Erythroblast (primary cell): ENCODE measurements at regions not wholly inside any gene's neighbourhood (a gene's known extent, or its start where the extent isn't known, plus 50 kb on each side); places are given as distances from the start of the nearest gene placed in this dataset.

Experiments
- DNase-seq, 2 experiments: peaks; one replicate each; lab custom pipeline; 2025; lab: John Stamatoyannopoulos, UW
- GATA1 ChIP-seq: IDR thresholded peaks from 2 replicates; pipeline ENCODE4 v1.6.1; 2011; ENCODE audit warnings: low read depth, mild to moderate bottlenecking, control low read depth, low read length, moderate library complexity
- POLR2A ChIP-seq: IDR thresholded peaks from 2 replicates; pipeline ENCODE4 v1.6.1; 2011; ENCODE audit warnings: mild to moderate bottlenecking, low read length

DNA sequence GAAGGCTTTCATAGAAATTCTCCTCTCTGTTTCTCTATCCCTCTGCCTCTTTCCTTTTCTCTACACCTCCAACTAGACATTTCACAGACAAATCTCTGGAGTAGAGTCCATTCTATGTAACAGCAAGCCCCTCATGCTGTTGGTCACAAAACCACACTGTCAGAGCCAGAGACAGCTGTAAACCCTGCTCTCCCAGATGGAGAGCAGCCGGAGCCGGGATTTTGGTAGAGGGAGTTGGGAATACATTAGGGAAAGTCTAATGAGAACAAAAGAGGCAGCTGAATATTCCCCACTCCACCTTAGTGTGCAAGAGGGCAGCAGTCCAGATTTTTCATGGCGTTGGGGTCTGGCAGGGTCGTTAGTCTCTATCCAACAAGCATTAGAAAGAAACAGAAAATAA, 68.3 kb upstream of the EDN1 start:
- DNase-seq: no peak
- TF ChIP-seq GATA1: no peak
- no peak for TF ChIP-seq POLR2A

DNA sequence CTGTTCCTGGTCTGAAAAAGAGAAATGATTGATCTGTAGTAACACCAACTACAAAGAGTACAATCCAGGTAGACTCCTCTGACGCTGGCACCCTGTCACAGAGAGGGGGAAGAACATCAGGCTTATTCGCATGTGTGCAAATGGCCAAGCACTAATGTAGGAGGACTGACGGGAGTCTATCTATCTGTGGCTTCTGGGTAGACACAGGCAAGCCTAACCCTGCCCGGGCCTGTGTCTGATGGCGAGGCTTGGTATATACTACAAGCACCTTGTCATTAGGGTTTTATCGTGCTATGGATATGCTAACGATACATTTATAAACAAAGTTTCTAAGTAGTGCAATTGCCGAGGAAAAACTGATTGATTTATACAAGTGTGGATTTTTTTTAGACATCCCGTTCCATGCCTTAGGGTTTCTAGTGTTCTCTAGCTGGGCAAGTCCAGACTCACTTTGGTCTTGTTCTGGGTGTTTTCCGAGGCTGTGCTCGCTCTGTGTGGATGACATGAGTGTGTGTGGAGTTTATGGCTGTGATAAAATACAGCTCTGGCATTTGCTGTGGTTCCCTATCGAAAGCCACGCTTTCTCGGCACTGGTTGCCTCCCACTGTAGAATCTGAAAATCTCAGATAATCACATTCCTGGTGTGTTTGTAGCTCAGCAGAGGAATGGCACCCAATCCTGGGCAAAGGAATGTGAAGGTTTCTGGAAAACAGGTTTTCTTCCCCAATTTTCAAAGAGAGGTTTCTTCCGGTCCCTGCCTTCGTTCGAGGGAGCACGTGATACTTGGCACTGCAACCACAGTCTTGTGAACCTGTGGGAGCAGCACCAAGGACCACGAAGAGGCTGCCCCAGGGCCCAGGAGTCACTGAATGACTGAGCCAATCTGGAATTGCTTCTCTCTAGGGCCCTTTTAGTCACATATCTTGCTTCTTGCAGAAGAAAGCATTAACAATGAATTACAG, 67.5 kb upstream of the EDN1 start:
- no peak for DNase-seq
- TF ChIP-seq GATA1 (no peak), POLR2A (no peak)

DNA sequence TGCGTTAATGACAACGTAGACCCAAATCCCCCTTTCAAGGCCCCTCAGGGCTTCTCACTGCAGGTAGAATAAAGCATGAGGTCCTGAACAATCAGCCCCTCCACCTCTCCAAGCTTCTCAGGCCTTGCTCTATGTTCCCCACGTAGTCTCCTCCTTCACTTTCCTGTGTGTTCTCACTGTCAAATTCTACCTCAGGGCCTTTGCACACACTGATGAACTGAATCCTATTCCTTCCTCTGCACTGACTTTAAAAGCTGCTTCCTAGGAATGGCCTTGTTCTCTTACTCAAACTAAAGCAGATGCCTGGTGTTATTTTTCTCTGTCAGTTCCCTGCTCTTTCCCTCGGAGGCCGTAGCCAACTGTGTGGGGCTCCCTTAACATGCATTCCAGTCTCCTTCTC, 66.8 kb upstream of the EDN1 start:
- no peak for TF ChIP-seq POLR2A
- TF ChIP-seq GATA1: no peak
- DNase-seq: no peak

DNA sequence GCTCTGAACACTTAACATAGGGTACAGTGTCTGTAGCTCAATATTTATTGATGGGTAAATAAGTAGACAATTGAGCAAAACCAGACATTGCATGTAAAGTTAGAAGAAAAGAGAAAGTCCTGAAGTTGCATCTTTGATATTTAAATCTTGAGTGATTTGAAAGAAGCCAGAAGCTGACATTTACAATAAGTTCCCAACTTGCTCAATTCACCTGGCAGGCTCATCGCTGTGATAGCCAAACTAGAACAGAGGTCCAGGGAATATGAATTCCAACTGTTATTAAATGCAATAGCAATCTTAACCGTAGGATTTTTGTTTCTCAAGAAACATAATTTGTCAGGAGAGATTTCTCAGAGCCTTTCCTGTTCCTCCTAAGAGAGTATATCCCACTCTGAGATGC, 65.9 kb upstream of the EDN1 start:
- TF ChIP-seq GATA1 (no peak), POLR2A (no peak)
- no peak for DNase-seq

DNA sequence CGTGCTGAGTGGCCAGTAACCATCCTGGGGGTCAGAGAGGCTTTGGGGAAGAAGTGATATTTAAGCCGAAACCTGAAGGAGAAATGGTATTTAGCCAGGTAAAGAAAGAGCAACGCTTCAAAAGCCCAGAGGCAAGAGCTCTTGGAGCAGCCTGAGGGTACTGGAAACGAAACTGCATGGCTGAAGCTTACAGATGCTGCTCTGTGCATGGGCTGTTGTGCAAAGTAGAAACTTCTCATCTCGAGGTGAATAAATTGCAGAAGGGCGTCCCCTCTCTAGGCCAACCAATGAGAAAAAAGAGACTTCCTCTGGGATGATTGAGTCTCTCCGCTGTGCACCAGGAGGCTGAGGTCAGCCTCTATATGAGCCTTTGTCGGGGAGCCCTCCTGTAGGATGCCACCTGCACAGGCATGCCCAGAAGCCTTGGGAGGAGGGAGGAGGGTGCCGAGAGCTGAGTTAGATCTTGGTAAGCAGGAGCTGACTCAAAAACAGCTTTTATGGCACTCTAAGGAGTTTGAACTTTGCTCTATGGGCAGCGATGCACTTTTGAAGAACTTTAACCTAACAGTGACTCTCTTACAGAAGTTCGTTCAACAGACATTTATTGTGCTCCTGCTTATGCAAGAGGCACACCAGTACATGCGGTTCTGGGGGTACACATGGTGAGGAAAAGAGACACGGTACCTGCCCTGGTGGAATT, 61.6 kb upstream of the EDN1 start:
- DNase-seq: no peak

DNA sequence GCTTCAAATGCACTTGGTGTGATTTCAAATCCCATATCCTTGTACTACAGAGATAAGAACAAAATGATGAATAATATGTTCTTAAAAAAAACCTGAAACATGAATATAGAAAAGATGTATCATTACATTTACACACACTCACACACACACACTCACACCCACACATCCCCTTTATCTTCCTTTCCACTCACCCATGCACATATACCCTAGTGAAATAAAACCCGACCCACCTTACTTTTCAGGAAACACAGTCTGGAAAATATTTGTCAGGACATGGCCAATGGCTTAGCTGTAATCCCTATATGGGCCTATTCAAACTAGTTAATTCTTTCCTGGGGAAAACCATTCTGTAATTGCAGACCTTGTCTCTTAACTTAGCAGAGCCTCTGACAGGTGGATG, 60.8 kb upstream of the EDN1 start:
- no peak for DNase-seq
- TF ChIP-seq POLR2A: no peak
- TF ChIP-seq GATA1: no peak

More for the DNA sequence above, 61.6 kb upstream of the EDN1 start:
- TF ChIP-seq GATA1 (no peak), POLR2A (no peak)

DNA sequence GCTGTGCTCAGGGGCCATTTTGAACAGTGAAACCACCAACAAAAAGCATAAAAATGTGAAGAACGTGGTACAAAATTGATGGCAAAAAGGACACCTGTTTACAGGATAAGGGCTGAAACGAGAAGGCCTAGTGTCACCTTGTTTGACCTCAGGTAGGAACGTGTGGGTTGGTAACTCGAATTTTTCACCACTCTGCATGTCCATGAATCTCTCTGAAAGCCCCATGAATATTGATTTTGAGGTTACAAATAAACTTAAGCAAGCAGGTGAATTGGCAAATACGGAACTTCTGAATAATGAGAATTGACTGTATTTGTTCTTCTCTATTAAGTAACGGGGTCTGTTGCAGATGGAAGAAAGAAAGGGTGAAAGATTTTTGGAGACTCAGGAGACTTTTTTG, 59.6 kb upstream of the EDN1 start:
- TF ChIP-seq GATA1 (no peak), POLR2A (no peak)
- DNase-seq: no peak

DNA sequence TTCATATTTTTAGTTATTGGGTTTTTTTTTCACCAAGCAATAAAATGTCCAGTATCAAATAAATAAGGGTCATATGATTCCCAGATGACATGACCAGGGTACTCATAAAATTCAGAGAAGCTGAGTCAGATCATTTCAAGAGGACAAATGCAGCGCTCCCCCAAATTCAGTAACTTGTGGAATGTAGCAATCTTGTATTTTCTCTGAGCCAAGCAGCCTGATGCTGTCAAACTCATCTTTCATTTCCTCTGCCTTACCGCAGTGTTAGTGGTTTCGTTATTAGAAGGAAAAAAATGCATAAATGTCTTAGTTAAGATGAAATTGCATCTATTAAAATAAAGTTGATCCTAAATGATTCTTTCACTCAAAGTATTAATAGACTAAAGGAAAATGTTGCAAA, 57.8 kb upstream of the EDN1 start:
- DNase-seq: no peak
- no peak for TF ChIP-seq POLR2A
- TF ChIP-seq GATA1: no peak

DNA sequence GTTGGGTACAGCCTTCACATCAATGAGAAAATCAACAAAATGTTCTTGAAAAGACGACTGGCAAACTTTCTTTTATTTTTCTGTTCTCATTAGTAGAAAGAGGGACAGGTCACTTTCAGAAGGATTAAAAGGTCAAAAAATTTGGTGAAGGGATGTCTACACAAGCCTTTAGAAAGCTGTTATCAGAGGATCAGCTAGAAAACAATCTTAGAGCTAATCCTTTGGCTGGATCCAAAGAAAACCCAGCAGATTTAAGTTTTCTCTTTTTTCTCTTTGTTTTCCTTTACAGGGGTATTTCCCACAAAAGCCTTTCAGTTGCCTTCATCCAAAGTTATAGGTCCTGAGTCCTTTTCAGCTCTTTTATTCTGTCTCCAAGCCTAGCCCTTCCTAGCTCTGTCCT, 57.3 kb upstream of the EDN1 start:
- no peak for TF ChIP-seq GATA1
- no peak for TF ChIP-seq POLR2A
- DNase-seq: no peak

DNA sequence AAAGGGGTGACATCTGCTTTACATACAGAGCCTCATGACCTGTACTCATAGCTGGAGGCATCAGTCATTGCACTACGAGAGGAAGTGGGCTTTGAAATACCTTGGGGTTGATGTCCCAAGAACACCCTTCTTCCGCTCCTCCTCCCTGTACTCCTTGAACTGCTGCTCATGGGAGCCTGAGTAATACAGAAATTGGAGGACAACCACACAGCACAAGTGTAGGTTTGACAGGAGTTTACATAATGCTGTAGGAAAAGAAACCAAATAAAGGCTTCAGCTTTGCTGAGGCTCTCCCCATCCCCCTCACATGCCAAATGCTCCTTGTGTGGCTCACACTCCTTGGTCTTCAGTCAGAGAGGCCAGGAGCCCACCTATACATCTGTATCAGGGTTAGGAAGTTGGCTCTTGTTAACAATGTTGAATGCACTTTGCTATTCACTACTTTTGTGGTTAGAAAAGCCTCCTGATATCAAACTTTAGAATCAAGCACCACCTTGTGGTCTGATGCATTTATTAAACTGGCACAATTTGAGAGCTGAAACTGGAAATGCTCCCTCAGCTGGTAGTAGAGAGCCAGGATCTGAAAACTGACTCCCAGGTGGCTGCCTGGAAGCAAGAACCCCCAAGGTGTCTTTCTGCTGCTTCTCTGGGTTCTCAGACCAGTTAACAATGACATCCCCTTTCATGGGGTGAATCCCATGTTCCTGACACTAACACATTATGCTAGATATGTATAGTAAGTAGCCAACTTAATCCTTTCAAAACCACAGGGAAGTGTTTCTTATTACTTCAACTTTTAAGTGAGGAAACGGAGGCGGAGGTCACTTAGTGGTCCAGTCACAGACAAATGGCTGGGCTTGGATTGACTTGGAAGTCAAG, 56.2 kb upstream of the EDN1 start:
- TF ChIP-seq GATA1: no peak
- TF ChIP-seq POLR2A: no peak
- peak; percentile 54 to 59 for DNase-seq

DNA sequence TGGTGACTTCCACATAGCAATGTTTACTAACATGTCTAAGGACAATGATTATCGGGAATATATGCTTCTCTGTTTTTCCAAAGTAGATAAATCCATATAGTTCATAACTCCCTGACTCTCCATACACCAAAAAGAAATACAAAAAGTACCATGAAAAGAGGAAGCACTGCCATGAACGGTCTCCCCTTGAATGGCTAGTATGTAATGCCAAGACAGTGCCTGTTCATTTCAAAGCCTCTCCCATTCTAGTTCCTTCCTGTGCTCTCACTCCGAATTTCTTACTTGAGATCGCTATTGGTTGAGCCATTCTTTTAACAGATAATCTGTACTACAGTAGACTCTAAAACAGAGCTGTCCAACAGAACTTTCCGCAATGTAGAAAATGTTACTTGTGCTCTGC, 54.8 kb upstream of the EDN1 start:
- no peak for DNase-seq

DNA sequence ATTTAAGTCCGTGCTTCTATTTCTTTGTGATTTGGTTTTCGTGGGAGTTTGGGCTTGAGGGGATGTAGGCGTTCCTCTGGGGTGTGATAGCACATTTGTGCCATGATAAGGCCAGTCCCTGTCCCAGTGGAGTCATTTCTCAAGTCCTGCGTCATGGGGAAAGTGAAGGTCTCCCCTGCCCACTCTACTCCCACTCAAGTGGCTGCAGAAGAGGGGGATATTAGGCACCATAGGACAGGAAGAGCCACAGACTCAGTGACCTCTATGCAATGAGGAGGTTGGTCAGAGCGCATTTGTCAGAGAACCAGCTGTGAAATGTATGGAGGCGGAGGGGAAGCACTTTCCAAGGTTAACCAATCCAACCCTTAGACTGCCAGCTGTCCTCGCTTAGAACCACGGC, 51.9 kb upstream of the EDN1 start:
- no peak for TF ChIP-seq POLR2A
- no peak for TF ChIP-seq GATA1
- no peak for DNase-seq

More for the DNA sequence above, 54.8 kb upstream of the EDN1 start:
- no peak for TF ChIP-seq GATA1
- no peak for TF ChIP-seq POLR2A
